SK-N-SH treated with all-trans-retinoic acid at 6 μM for 48 hours (cell line): ENCODE measurements at regions not wholly inside any gene's neighbourhood (a gene's known extent, or its start where the extent isn't known, plus 50 kb on each side); places are given as distances from the start of the nearest gene placed in this dataset.

Source experiments
- ATAC-seq: fragments of 200-7000 bp; cut with Tn5 transposase; 3 replicates; pipeline ENCODE4 v1.9.1; 2020; ENCODE audit warnings: mild to moderate bottlenecking, moderate library complexity
- ARNTL ChIP-seq: fragments of 450-650 bp; formaldehyde crosslinking; IDR thresholded peaks from 2 replicates; pipeline ENCODE4 v1.5.0; 2020; ENCODE audit warnings: low read depth, mild to moderate bottlenecking, moderate library complexity, borderline replicate concordance
- BACH2 ChIP-seq: fragments of 250-450 bp; sonication (Bioruptor Pico); IDR thresholded peaks from 2 replicates; pipeline ENCODE4 v1.9.0; 2021; ENCODE audit warnings: mild to moderate bottlenecking, borderline replicate concordance
- CSDC2 ChIP-seq: fragments of 250-450 bp; sonication (Bioruptor Pico); IDR thresholded peaks from 2 replicates; pipeline ENCODE4 v1.5.0; 2020; ENCODE audit warnings: mild to moderate bottlenecking, moderate library complexity
- ESRRG ChIP-seq: fragments of 250-450 bp; sonication (Bioruptor Pico); IDR thresholded peaks from 2 replicates; pipeline ENCODE4 v1.6.1; 2021; ENCODE audit warnings: mild to moderate bottlenecking
- GLIS3 ChIP-seq: fragments of 250-450 bp; sonication (Bioruptor Pico); IDR thresholded peaks from 2 replicates; pipeline ENCODE4 v1.5.0; 2020; ENCODE audit warnings: mild to moderate bottlenecking, moderate library complexity
- ISL1 ChIP-seq: fragments of 250-450 bp; sonication (Bioruptor Pico); IDR thresholded peaks from 2 replicates; pipeline ENCODE4 v2.1.2; 2022; ENCODE audit warnings: mild to moderate bottlenecking, moderate library complexity
- PPARA ChIP-seq: fragments of 250-450 bp; sonication (Bioruptor Pico); IDR thresholded peaks from 2 replicates; pipeline ENCODE4 v1.5.0; 2020; ENCODE audit warnings: mild to moderate bottlenecking, borderline replicate concordance
- RARB ChIP-seq: fragments of 250-450 bp; sonication (Bioruptor Pico); IDR thresholded peaks from 2 replicates; pipeline ENCODE4 v1.8.0; 2021; ENCODE audit warnings: mild to moderate bottlenecking, moderate library complexity
- SNAI2 ChIP-seq: fragments of 250-450 bp; sonication (Bioruptor Pico); IDR thresholded peaks from 2 replicates; pipeline ENCODE4 v1.5.0; 2020; ENCODE audit warnings: mild to moderate bottlenecking, moderate library complexity
- TCF4 ChIP-seq: fragments of 250-450 bp; sonication (Bioruptor Pico); IDR thresholded peaks from 2 replicates; pipeline ENCODE4 v1.8.0; 2021; ENCODE audit warnings: mild to moderate bottlenecking, moderate library complexity, borderline replicate concordance
- TOX ChIP-seq: fragments of 250-450 bp; sonication (Bioruptor Pico); IDR thresholded peaks from 2 replicates; pipeline ENCODE4 v1.8.0; 2021; ENCODE audit warnings: mild to moderate bottlenecking, moderate library complexity, borderline replicate concordance
- ZC3H10 ChIP-seq: fragments of 250-450 bp; sonication (Bioruptor Pico); IDR thresholded peaks from 2 replicates; pipeline ENCODE4 v1.5.1; 2021; ENCODE audit warnings: mild to moderate bottlenecking, moderate library complexity
- ZFP3 ChIP-seq: fragments of 250-450 bp; sonication (Bioruptor Pico); IDR thresholded peaks from 2 replicates; pipeline ENCODE4 v1.5.0; 2020; ENCODE audit warnings: mild to moderate bottlenecking, moderate library complexity
- ZFP30 ChIP-seq: fragments of 450-650 bp; formaldehyde crosslinking; IDR thresholded peaks from 2 replicates; pipeline ENCODE4 v1.5.0; 2022; ENCODE audit warnings: mild to moderate bottlenecking, moderate library complexity
- ZNF70 ChIP-seq: fragments of 450-650 bp; formaldehyde crosslinking; IDR thresholded peaks from 2 replicates; pipeline ENCODE4 v1.5.0; 2020; ENCODE audit warnings: mild to moderate bottlenecking, moderate library complexity
- ZNF8 ChIP-seq: fragments of 450-650 bp; formaldehyde crosslinking; IDR thresholded peaks from 2 replicates; pipeline ENCODE4 v1.5.0; 2020; ENCODE audit warnings: mild to moderate bottlenecking, moderate library complexity
- TF ChIP-seq, protein P1 (sequence below): fragments of 250-450 bp; sonication (Bioruptor Pico); IDR thresholded peaks from 2 replicates; pipeline ENCODE4 v1.5.1; 2020; ENCODE audit warnings: low read depth, mild to moderate bottlenecking, moderate library complexity
- TF ChIP-seq, protein P2 (sequence below): fragments of 250-450 bp; sonication (Bioruptor Pico); IDR thresholded peaks from 2 replicates; pipeline ENCODE4 v1.5.1; 2021; ENCODE audit warnings: mild to moderate bottlenecking, moderate library complexity
- TF ChIP-seq, protein P3 (sequence below): fragments of 250-450 bp; sonication (Bioruptor Pico); IDR thresholded peaks from 2 replicates; pipeline ENCODE4 v1.8.0; 2021; ENCODE audit warnings: low read depth, mild to moderate bottlenecking, moderate library complexity, borderline replicate concordance
- TF ChIP-seq, protein P4 (sequence below): fragments of 250-450 bp; sonication (Bioruptor Pico); IDR thresholded peaks from 2 replicates; pipeline ENCODE4 v1.8.0; 2020; ENCODE audit warnings: mild to moderate bottlenecking, moderate library complexity, borderline replicate concordance
- TF ChIP-seq, protein P5 (sequence below): fragments of 250-450 bp; sonication (Bioruptor Pico); IDR thresholded peaks from 2 replicates; pipeline ENCODE4 v1.5.0; 2020; ENCODE audit warnings: mild to moderate bottlenecking, moderate library complexity

DNA sequence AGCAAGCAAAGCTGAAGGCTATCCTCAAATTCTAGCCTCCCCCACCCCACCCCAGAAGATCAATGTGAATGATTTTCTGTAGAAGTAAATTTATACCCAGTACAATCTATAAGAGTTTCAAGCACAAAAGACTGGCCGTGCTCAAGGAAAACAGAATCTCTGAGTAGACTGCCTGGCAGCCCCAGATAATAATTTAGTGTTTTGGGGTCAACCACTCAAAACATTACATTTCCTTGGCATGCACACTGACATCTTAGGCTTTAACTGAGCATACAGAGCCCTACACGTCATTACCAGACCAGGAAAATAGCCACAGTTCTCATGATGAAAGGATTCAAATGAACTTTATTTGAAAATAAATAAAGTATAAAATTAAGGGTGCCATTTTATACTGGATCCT lies 376.5 kb downstream of the TBL1XR1 start:
- no peak for ATAC-seq
- TF ChIP-seq GLIS3 (CRISPR knock-in tag) (no peak), CSDC2 (CRISPR knock-in tag) (no peak), ZNF70 (CRISPR knock-in tag) (no peak), ARNTL (CRISPR knock-in tag) (no peak)
- TF ChIP-seq, protein P1, sequence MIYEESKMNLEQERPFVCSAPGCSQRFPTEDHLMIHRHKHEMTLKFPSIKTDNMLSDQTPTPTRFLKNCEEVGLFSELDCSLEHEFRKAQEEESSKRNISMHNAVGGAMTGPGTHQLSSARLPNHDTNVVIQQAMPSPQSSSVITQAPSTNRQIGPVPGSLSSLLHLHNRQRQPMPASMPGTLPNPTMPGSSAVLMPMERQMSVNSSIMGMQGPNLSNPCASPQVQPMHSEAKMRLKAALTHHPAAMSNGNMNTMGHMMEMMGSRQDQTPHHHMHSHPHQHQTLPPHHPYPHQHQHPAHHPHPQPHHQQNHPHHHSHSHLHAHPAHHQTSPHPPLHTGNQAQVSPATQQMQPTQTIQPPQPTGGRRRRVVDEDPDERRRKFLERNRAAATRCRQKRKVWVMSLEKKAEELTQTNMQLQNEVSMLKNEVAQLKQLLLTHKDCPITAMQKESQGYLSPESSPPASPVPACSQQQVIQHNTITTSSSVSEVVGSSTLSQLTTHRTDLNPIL (CRISPR knock-in tag): no peak

DNA sequence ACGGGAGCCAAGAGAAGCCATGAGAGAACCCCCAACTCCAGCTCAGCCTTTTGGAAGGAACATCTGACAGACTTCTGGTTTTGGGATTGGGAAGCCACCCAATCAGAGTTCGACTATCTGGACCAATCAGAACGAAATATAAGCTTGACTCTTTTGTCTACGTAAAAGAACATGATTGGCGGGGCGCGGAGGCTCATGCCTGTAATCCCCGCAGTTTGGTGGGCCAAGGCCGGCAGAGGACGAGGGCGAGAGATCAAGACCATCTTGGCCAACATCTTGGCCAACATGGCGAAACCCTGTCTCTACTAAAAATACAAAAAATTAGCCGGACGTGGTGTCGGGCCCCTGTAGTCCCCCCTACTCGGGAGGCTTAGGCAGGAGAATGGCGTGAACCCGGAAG lies 380.3 kb downstream of the TBL1XR1 start:
- no peak for ATAC-seq
- TF ChIP-seq ZNF70 (CRISPR knock-in tag) (no peak), BACH2 (CRISPR knock-in tag) (no peak), ESRRG (CRISPR knock-in tag) (no peak), ZNF8 (CRISPR knock-in tag) (no peak), TOX (CRISPR knock-in tag) (no peak), RARB (CRISPR knock-in tag) (no peak), ZFP3 (CRISPR knock-in tag) (no peak), GLIS3 (CRISPR knock-in tag) (no peak), CSDC2 (CRISPR knock-in tag) (no peak), ZC3H10 (CRISPR knock-in tag) (no peak), PPARA (CRISPR knock-in tag) (no peak)
- TF ChIP-seq, protein P2, sequence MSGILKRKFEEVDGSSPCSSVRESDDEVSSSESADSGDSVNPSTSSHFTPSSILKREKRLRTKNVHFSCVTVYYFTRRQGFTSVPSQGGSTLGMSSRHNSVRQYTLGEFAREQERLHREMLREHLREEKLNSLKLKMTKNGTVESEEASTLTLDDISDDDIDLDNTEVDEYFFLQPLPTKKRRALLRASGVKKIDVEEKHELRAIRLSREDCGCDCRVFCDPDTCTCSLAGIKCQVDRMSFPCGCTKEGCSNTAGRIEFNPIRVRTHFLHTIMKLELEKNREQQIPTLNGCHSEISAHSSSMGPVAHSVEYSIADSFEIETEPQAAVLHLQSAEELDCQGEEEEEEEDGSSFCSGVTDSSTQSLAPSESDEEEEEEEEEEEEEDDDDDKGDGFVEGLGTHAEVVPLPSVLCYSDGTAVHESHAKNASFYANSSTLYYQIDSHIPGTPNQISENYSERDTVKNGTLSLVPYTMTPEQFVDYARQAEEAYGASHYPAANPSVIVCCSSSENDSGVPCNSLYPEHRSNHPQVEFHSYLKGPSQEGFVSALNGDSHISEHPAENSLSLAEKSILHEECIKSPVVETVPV (CRISPR knock-in tag): no peak
- TF ChIP-seq, protein P3, sequence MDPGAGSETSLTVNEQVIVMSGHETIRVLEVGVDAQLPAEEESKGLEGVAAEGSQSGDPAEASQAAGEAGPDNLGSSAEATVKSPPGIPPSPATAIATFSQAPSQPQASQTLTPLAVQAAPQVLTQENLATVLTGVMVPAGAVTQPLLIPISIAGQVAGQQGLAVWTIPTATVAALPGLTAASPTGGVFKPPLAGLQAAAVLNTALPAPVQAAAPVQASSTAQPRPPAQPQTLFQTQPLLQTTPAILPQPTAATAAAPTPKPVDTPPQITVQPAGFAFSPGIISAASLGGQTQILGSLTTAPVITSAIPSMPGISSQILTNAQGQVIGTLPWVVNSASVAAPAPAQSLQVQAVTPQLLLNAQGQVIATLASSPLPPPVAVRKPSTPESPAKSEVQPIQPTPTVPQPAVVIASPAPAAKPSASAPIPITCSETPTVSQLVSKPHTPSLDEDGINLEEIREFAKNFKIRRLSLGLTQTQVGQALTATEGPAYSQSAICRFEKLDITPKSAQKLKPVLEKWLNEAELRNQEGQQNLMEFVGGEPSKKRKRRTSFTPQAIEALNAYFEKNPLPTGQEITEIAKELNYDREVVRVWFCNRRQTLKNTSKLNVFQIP (CRISPR knock-in tag): no peak
- TF ChIP-seq, protein P4, sequence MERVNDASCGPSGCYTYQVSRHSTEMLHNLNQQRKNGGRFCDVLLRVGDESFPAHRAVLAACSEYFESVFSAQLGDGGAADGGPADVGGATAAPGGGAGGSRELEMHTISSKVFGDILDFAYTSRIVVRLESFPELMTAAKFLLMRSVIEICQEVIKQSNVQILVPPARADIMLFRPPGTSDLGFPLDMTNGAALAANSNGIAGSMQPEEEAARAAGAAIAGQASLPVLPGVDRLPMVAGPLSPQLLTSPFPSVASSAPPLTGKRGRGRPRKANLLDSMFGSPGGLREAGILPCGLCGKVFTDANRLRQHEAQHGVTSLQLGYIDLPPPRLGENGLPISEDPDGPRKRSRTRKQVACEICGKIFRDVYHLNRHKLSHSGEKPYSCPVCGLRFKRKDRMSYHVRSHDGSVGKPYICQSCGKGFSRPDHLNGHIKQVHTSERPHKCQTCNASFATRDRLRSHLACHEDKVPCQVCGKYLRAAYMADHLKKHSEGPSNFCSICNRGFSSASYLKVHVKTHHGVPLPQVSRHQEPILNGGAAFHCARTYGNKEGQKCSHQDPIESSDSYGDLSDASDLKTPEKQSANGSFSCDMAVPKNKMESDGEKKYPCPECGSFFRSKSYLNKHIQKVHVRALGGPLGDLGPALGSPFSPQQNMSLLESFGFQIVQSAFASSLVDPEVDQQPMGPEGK (CRISPR knock-in tag): no peak
- TF ChIP-seq, protein P1 (CRISPR knock-in tag): no peak

DNA sequence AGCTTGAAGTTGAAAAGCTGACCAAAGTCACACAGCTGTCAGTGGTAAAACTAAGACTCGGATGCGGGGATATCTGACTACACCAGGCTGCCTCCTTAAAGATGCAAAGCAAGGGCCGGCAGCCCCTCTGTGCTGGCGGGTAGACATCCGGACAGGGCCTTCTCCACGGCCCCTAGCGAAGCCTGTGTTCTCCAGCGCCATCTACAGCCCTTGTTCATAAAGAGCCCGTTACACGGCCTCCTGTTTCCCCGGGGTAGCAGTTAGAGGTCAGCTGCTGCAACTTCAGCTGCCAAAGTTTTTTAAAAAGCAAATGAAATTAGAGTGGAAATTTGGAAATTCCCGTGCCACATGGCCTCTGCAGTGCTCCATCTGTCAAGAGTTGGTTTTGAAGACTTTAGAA lies 383.0 kb downstream of the TBL1XR1 start:
- ATAC-seq: no peak
- TF ChIP-seq, protein P5, sequence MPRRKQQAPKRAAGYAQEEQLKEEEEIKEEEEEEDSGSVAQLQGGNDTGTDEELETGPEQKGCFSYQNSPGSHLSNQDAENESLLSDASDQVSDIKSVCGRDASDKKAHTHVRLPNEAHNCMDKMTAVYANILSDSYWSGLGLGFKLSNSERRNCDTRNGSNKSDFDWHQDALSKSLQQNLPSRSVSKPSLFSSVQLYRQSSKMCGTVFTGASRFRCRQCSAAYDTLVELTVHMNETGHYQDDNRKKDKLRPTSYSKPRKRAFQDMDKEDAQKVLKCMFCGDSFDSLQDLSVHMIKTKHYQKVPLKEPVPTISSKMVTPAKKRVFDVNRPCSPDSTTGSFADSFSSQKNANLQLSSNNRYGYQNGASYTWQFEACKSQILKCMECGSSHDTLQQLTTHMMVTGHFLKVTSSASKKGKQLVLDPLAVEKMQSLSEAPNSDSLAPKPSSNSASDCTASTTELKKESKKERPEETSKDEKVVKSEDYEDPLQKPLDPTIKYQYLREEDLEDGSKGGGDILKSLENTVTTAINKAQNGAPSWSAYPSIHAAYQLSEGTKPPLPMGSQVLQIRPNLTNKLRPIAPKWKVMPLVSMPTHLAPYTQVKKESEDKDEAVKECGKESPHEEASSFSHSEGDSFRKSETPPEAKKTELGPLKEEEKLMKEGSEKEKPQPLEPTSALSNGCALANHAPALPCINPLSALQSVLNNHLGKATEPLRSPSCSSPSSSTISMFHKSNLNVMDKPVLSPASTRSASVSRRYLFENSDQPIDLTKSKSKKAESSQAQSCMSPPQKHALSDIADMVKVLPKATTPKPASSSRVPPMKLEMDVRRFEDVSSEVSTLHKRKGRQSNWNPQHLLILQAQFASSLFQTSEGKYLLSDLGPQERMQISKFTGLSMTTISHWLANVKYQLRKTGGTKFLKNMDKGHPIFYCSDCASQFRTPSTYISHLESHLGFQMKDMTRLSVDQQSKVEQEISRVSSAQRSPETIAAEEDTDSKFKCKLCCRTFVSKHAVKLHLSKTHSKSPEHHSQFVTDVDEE: no peak
- no peak for TF ChIP-seq ESRRG (CRISPR knock-in tag)
- TF ChIP-seq, protein P2 (CRISPR knock-in tag): no peak
- no peak for TF ChIP-seq ZFP30 (CRISPR knock-in tag)
- TF ChIP-seq, protein P3 (CRISPR knock-in tag): no peak
- TF ChIP-seq GLIS3 (CRISPR knock-in tag): no peak
- TF ChIP-seq ISL1 (CRISPR knock-in tag): no peak
- TF ChIP-seq, protein P4 (CRISPR knock-in tag): no peak
- no peak for TF ChIP-seq PPARA (CRISPR knock-in tag)
- TF ChIP-seq SNAI2 (CRISPR knock-in tag): no peak
- TF ChIP-seq RARB (CRISPR knock-in tag): no peak
- TF ChIP-seq TOX (CRISPR knock-in tag): no peak
- no peak for TF ChIP-seq TCF4 (CRISPR knock-in tag)
- no peak for TF ChIP-seq BACH2 (CRISPR knock-in tag)
